ENCODE measurements at regions not wholly inside any gene's neighbourhood (a gene's known extent, or its start where the extent isn't known, plus 50 kb on each side); places are given as distances from the start of the nearest gene placed in this dataset.

DNA sequence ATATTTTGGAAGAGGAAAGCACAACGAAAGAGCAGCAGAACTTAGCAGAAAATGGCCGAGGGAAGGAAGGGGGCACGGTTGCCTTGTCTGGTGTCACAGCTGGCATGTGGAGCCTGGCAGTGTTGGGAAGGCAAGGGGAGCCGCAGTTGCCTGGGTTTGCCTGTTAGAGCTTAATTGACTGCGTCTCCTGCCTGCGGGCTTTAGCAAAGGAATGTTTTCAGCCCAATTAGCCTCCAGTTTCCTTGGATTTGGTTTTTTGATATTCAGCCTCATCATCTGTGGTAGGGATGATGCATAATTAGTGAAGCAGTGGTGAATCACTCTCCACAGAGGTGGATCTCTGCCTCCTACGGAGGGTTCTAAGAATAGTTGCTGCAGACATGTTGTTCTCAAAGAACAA, 832.6 kb downstream of the QKI start:
- TF ChIP-seq CTCF (IDR thresholded peaks at IDR 0.05) (no peak), POLR2A (IDR thresholded peaks at IDR 0.05) (no peak)
